HCT116 (cell line): ENCODE measurements at regions not wholly inside any gene's neighbourhood (a gene's known extent, or its start where the extent isn't known, plus 50 kb on each side); places are given as distances from the start of the nearest gene placed in this dataset.

Source experiments
- ATAC-seq: fragments of 200-7000 bp; cut with Tn5 transposase; 2 replicates; pipeline ENCODE4 v1.9.1; 2020; ENCODE audit warnings: mild to moderate bottlenecking, moderate library complexity
- BruUV-seq: library from RNA; stranded (reverse); fragments of 400-500 nt; replicated peaks from 2 replicates; lab custom pipeline; 2021; lab: Mats Ljungman, UMichigan
- CTCF ChIA-PET: fragments of 300-600 bp; sonication (Branson Sonifier 250); formaldehyde crosslinking; loops from one replicate; lab custom pipeline; 2021; ENCODE audit warnings: antibody characterized with exemption; lab: Charles Lee
- POLR2A ChIA-PET: fragments of 300-600, 350-600 bp; sonication (Branson Sonifier 250); formaldehyde crosslinking; loops from one replicate; lab custom pipeline; 2021; ENCODE audit warnings: antibody characterized with exemption; lab: Charles Lee
- RAD21 ChIA-PET, 2 experiments: fragments of 300-600 bp; sonication (Branson Sonifier 250); formaldehyde crosslinking; loops; one replicate each; lab custom pipeline; 2023; ENCODE audit warnings: low total read pairs in 2 of 2; ENCODE audit not compliant: uncharacterized antibody in 2 of 2, unreplicated experiment in 2 of 2, low non-redundant PET in 1 of 2; lab: Charles Lee
- DNase-seq: peaks from one replicate; pipeline ENCODE4 v3.0.0-alpha.2; 2010; ENCODE audit warnings: low read depth, low spot score
- H2AFZ ChIP-seq: fragments of 200-600 bp; shearing (Covaris generic), sonication (generic); 2 replicates; pipeline ENCODE4 v1.6.1; 2017; ENCODE audit warnings: low read depth, mixed run types, mixed read lengths, antibody characterized with exemption, low read length; ENCODE audit not compliant: poor library complexity, severe bottlenecking
- H3K27ac ChIP-seq: 2 replicates; pipeline ENCODE4 v1.5.1; 2012; ENCODE audit warnings: low read depth, low read length
- H3K27me3 ChIP-seq: fragments of 200-600 bp; sonication (generic); 2 replicates; pipeline ENCODE4 v1.6.1; 2016; ENCODE audit warnings: mixed run types, low read length, mixed read lengths; ENCODE audit not compliant: insufficient read depth
- H3K36me3 ChIP-seq, 2 experiments: fragments of 200-500 bp in 1 of 2; fragments of 200-600 bp in 1 of 2; sonication (Bioruptor generic) in 1 of 2; sonication (generic) in 1 of 2; 2 replicates each; pipeline versions ENCODE4 v1.5.1 to v1.6.1; 2014 to 2016; ENCODE audit warnings: low read length in 2 of 2, inconsistent platforms in 1 of 2, mixed read lengths in 1 of 2, mixed run types in 1 of 2; ENCODE audit not compliant: insufficient read depth in 2 of 2, control insufficient read depth in 1 of 2
- H3K4me1 ChIP-seq, 2 experiments: fragments of 200-600 bp in 1 of 2; sonication (generic) in 1 of 2; 2 replicates each; pipeline versions ENCODE4 v1.5.1 to v1.6.1; 2012 to 2017; ENCODE audit warnings: low read length in 2 of 2, inconsistent platforms in 1 of 2, mild to moderate bottlenecking in 1 of 2, mixed read lengths in 1 of 2, mixed run types in 1 of 2, moderate library complexity in 1 of 2; ENCODE audit not compliant: insufficient read depth in 2 of 2, control insufficient read depth in 1 of 2
- H3K4me2 ChIP-seq: fragments of 200-600 bp; sonication (generic); 2 replicates; pipeline ENCODE4 v1.6.1; 2017; ENCODE audit warnings: mixed run types, low read length, mixed read lengths
- H3K4me3 ChIP-seq, 2 experiments: fragments of 200-600 bp in 1 of 2; sonication (generic) in 1 of 2; replicated peaks in 1 of 2; 2 replicates each; pipeline ENCODE4 v1.5.1; 2011 to 2016; ENCODE audit warnings: low read length in 2 of 2, control low read depth in 1 of 2, low read depth in 1 of 2, mild to moderate bottlenecking in 1 of 2, mixed read lengths in 1 of 2, mixed run types in 1 of 2
- H3K79me2 ChIP-seq: fragments of 200-600 bp; sonication (generic); 2 replicates; pipeline ENCODE4 v1.6.1; 2017; ENCODE audit warnings: mild to moderate bottlenecking, mixed run types, low read length, moderate library complexity, mixed read lengths; ENCODE audit not compliant: insufficient read depth
- H3K9ac ChIP-seq: fragments of 200-600 bp; sonication (generic); 2 replicates; pipeline ENCODE4 v1.6.1; 2016; ENCODE audit warnings: low read length, mixed read lengths
- H3K9me2 ChIP-seq: fragments of 200-600 bp; sonication (generic), shearing (Covaris generic); 2 replicates; pipeline ENCODE4 v1.6.1; 2017; ENCODE audit warnings: mixed run types, mild to moderate bottlenecking, moderate library complexity; ENCODE audit not compliant: insufficient read depth
- H3K9me3 ChIP-seq, 2 experiments: fragments of 200-500 bp in 1 of 2; fragments of 200-600 bp in 1 of 2; sonication (Bioruptor generic) in 1 of 2; sonication (generic) in 1 of 2; 2 replicates each; pipeline ENCODE4 v1.6.1; 2014 to 2017; ENCODE audit warnings: low read length in 2 of 2, mixed read lengths in 2 of 2, inconsistent platforms in 1 of 2, low read depth in 1 of 2, mild to moderate bottlenecking in 1 of 2, mixed run types in 1 of 2, moderate library complexity in 1 of 2; ENCODE audit not compliant: control insufficient read depth in 1 of 2, insufficient read depth in 1 of 2
- H4K20me1 ChIP-seq: fragments of 200-600 bp; sonication (generic), shearing (Covaris generic); 2 replicates; pipeline ENCODE4 v1.6.1; 2017; ENCODE audit warnings: mixed run types, mild to moderate bottlenecking, moderate library complexity; ENCODE audit not compliant: insufficient read depth
- CBX3 ChIP-seq: IDR thresholded peaks from 2 replicates; pipeline ENCODE4 v1.6.1; 2012; ENCODE audit warnings: low read depth
- CEBPB ChIP-seq: IDR thresholded peaks from 2 replicates; pipeline ENCODE4 v1.6.1; 2012; ENCODE audit warnings: low read depth
- CTCF ChIP-seq, 3 experiments: fragments of 200-600 bp in 1 of 3; sonication (generic) in 1 of 3; IDR thresholded peaks in 2 of 3; conservative IDR thresholded peaks in 1 of 3; 2 replicates each; pipeline ENCODE4 v1.5.1; 2012 to 2017; ENCODE audit warnings: low read depth in 2 of 3, low read length in 2 of 3, antibody characterized with exemption in 1 of 3, borderline replicate concordance in 1 of 3, control low read depth in 1 of 3, mild to moderate bottlenecking in 1 of 3, mixed read lengths in 1 of 3, mixed run types in 1 of 3, moderate library complexity in 1 of 3; ENCODE audit not compliant: insufficient read depth in 1 of 3
- ELF1 ChIP-seq: IDR thresholded peaks from 2 replicates; pipeline ENCODE4 v1.6.1; 2012; ENCODE audit warnings: low read depth, borderline replicate concordance
- EZH2 ChIP-seq: fragments of 200-600 bp; sonication (generic); IDR thresholded peaks from 2 replicates; pipeline ENCODE4 v1.6.1; 2017; ENCODE audit warnings: antibody characterized with exemption, mixed run types
- REST ChIP-seq: IDR thresholded peaks from 2 replicates; pipeline ENCODE4 v1.6.1; 2012; ENCODE audit warnings: low read depth
- SIN3A ChIP-seq: IDR thresholded peaks from 2 replicates; pipeline ENCODE4 v1.6.1; 2012; ENCODE audit warnings: low read depth
- SRF ChIP-seq: IDR thresholded peaks from 2 replicates; pipeline ENCODE4 v1.6.1; 2012; ENCODE audit warnings: low read depth
- TCF7L2 ChIP-seq: IDR thresholded peaks from 2 replicates; pipeline ENCODE4 v1.7.0; 2011; ENCODE audit warnings: borderline replicate concordance, inconsistent platforms; ENCODE audit not compliant: insufficient read depth, insufficient read length; ENCODE audit errors: extremely low read depth
- ZNF274 ChIP-seq: fragments of 200-500 bp; sonication (Bioruptor generic); IDR thresholded peaks from 2 replicates; pipeline ENCODE4 v1.6.1; 2014; ENCODE audit warnings: mild to moderate bottlenecking, low read depth, low read length, inconsistent platforms
- intact Hi-C: fragments of 100-400 bp; cut with micrococcal nuclease; formaldehyde crosslinking; loops from 2 replicates; pipeline ENCODE4 v1.10.0; 2022

DNA sequence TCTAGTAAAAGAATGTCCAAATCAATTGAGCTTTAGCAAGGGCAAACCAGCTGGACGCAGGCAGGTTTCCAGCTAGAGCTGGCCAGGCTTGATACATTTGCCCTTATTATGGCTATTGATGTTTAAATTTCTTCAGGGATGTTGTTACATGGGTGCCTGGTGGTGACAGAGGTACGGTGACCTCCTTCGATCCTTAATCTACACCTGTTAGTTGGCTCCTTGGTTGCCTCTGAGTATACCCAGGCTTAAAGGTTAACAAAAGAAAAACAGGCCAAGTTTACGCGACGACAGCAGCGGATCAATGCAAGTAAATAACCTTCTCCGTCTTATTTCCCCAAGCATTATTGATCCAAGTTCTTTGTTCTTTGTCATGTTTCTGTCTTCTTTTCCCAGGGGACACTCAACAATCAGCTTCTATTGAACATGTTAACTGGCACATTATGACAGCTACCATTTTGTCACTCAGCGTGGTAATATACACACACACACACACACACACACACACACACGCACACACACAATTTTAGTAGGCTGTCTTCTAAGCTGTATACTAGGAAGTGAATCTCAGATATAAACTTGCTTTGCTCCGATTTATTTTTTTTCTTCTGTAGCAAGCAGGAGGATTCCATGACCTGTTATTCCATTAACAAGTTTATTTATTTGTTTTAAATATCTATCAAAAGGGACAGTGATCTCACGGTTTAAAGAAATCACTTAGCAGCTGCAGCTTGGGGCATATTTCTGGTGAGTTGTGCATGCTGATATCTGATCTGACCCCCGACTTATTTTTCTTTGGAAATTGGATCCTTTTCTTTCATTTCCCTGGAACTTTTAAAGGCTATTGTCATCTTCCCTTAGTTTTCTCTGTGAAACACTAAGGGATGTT is 844.7 kb downstream of the MCTP2 start:
- DNase-seq (no peak), ATAC-seq (no peak)
- Histone ChIP-seq H2AFZ (no peak overlapping the region), H3K9me2 (no peaks in the 10 kb centered on the region), H3K27me3 (no peaks in the 10 kb centered on the region), H4K20me1 (no peaks in the 10 kb centered on the region), H3K27ac (no peak overlapping the region), H3K4me2 (no peak overlapping the region), H3K9me3 (no peaks in the 10 kb centered on the region), H3K9ac (no peak overlapping the region), H3K4me1 (no peaks in the 10 kb centered on the region), H3K79me2 (no peaks in the 10 kb centered on the region), H3K4me3 (no peak overlapping the region), H3K36me3 (no peaks in the 10 kb centered on the region)
- RAD21 ChIA-PET, result no interaction called here
- BruUV-seq, result no TSS peak
- TF ChIP-seq SIN3A (no peak), CTCF (IDR thresholded peaks at IDR 0.05 in 2 of 3, conservative IDR thresholded peaks at IDR 0.05 in 1 of 3; ENCODE audit: borderline replicate concordance in 1 of 3, insufficient read depth in 1 of 3, low read depth in 2 of 3, low read length in 2 of 3) (no peak), REST (no peak), ELF1 (no peak), CEBPB (no peak), CBX3 (no peak), SRF (no peak), ZNF274 (no peak), TCF7L2 (no peak), EZH2 (no peak)
- intact Hi-C loops, result no loop called here
- POLR2A ChIA-PET, result no interaction called here
- CTCF ChIA-PET, result no interaction called here
